Caco-2 (cell line): ENCODE measurements at regions not wholly inside any gene's neighbourhood (a gene's known extent, or its start where the extent isn't known, plus 50 kb on each side); places are given as distances from the start of the nearest gene placed in this dataset.
"Not testable (repeated sequence)": the region's sequence is repeated elsewhere in the genome, so short reads cannot be mapped to it uniquely, and the experiment has no call there.

ENCODE experiments used
- BruUV-seq: library from RNA; stranded (reverse); fragments of 400-500 nt; replicated peaks from 2 replicates; lab custom pipeline; 2021; lab: Mats Ljungman, UMichigan
- CTCF ChIA-PET: fragments of 300-600 bp; sonication (Branson Sonifier 250); formaldehyde crosslinking; loops from one replicate; lab custom pipeline; 2022; ENCODE audit warnings: antibody characterized with exemption; lab: Charles Lee
- POLR2A ChIA-PET: fragments of 300-600 bp; sonication (Branson Sonifier 250); formaldehyde crosslinking; loops from one replicate; lab custom pipeline; 2022; ENCODE audit warnings: antibody characterized with exemption; lab: Charles Lee
- DNase-seq, 2 experiments: peaks; one replicate each; pipeline versions ENCODE4 v3.0.0 to v3.0.0-alpha.2; 2020 to 2022
- H3K27me3 ChIP-seq: replicated peaks from 2 replicates; pipeline ENCODE4 v1.6.0; 2011; ENCODE audit warnings: low read length; ENCODE audit not compliant: control insufficient read depth, insufficient read depth
- H3K36me3 ChIP-seq: 2 replicates; pipeline ENCODE4 v1.5.1; 2011; ENCODE audit warnings: low read length; ENCODE audit not compliant: control insufficient read depth, insufficient read depth
- H3K4me1 ChIP-seq: fragments of 250-450 bp; sonication (Bioruptor Pico); 2 replicates; pipeline ENCODE4 v1.5.1; 2020; ENCODE audit warnings: mild to moderate bottlenecking
- H3K4me3 ChIP-seq: 2 replicates; pipeline ENCODE4 v1.5.1; 2011; ENCODE audit warnings: low read depth, mild to moderate bottlenecking, control low read depth, low read length
- H3K9me3 ChIP-seq: fragments of 250-450 bp; sonication (Bioruptor Pico); 2 replicates; pipeline ENCODE4 v1.5.1; 2020; ENCODE audit warnings: mild to moderate bottlenecking, moderate library complexity
- H3K27ac Mint-ChIP-seq: one replicate; pipeline ENCODE4 v1.8.0; 2022; ENCODE audit warnings: mixed read lengths; ENCODE audit not compliant: unreplicated experiment
- H3K27me3 Mint-ChIP-seq: one replicate; pipeline ENCODE4 v1.8.0; 2022; ENCODE audit warnings: mixed read lengths; ENCODE audit not compliant: insufficient read depth, unreplicated experiment
- H3K36me3 Mint-ChIP-seq: one replicate; pipeline ENCODE4 v1.8.0; 2022; ENCODE audit warnings: mild to moderate bottlenecking, mixed read lengths; ENCODE audit not compliant: insufficient read depth, unreplicated experiment
- H3K4me1 Mint-ChIP-seq: one replicate; pipeline ENCODE4 v1.8.0; 2022; ENCODE audit warnings: low read depth, mixed read lengths; ENCODE audit not compliant: unreplicated experiment
- H3K4me3 Mint-ChIP-seq: one replicate; pipeline ENCODE4 v1.8.0; 2022; ENCODE audit warnings: mild to moderate bottlenecking, moderate library complexity, mixed read lengths; ENCODE audit not compliant: unreplicated experiment
- H3K9me3 Mint-ChIP-seq: one replicate; pipeline ENCODE4 v1.8.0; 2022; ENCODE audit warnings: mixed read lengths; ENCODE audit not compliant: unreplicated experiment
- intact Hi-C: fragments of 100-400 bp; cut with micrococcal nuclease; formaldehyde crosslinking; loops from one replicate; pipeline ENCODE4 v1.10.0; 2022; ENCODE audit not compliant: unreplicated experiment
- TF ChIP-seq, protein P1 (sequence below), 2 experiments: fragments of 200-600 bp in 1 of 2; IDR thresholded peaks; 1 replicate in 1 of 2; 2 replicates in 1 of 2; pipeline versions ENCODE4 v1.5.1 to v1.8.0; 2011 to 2022; ENCODE audit warnings: antibody characterized with exemption in 1 of 2, control low read depth in 1 of 2, inconsistent platforms in 1 of 2, low read depth in 1 of 2, low read length in 1 of 2, mild to moderate bottlenecking in 1 of 2, moderate library complexity in 1 of 2; ENCODE audit not compliant: insufficient read depth in 1 of 2, severe bottlenecking in 1 of 2, unreplicated experiment in 1 of 2

DNA sequence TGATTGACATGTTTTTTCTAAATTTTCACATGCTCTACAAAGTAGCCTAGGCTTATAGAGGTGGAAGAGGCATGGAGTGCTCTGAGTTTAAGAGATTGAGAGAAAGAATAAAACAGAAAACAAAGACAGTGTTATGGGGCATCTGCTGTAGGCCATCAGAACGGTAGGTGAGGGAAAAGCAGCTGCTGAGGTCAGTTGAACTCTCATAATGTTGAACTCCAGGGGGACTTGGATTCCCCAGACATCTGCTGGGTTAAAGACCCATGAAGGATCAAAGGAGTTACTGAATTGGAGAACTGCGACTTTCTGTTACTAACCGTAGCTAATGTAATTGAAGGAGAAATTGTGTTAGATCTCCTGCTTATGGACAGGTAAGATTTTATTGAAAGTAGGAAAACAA is 333.9 kb downstream of the TFAP2B start:
- Mint-ChIP-seq H3K9me3 (no peaks in the 10 kb centered on the region), H3K4me3 (no peak overlapping the region), H3K27me3 (peaks cover 5% of the 10 kb centered on the region), H3K27ac (no peak overlapping the region), H3K36me3 (no peaks in the 10 kb centered on the region), H3K4me1 (no peaks in the 10 kb centered on the region)
- no peak for DNase-seq
- H3K4me1 ChIP-seq = no peaks in the 10 kb centered on the region
- BruUV-seq = no TSS peak
- TF ChIP-seq, protein P1, sequence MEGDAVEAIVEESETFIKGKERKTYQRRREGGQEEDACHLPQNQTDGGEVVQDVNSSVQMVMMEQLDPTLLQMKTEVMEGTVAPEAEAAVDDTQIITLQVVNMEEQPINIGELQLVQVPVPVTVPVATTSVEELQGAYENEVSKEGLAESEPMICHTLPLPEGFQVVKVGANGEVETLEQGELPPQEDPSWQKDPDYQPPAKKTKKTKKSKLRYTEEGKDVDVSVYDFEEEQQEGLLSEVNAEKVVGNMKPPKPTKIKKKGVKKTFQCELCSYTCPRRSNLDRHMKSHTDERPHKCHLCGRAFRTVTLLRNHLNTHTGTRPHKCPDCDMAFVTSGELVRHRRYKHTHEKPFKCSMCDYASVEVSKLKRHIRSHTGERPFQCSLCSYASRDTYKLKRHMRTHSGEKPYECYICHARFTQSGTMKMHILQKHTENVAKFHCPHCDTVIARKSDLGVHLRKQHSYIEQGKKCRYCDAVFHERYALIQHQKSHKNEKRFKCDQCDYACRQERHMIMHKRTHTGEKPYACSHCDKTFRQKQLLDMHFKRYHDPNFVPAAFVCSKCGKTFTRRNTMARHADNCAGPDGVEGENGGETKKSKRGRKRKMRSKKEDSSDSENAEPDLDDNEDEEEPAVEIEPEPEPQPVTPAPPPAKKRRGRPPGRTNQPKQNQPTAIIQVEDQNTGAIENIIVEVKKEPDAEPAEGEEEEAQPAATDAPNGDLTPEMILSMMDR (IDR thresholded peaks at IDR 0.05; ENCODE audit: insufficient read depth in 1 of 2, low read depth in 1 of 2, low read length in 1 of 2, severe bottlenecking in 1 of 2, unreplicated experiment in 1 of 2) = no peak
- intact Hi-C loops = no loop called here
- H3K4me3 ChIP-seq = no peak overlapping the region
- POLR2A ChIA-PET = no interaction called here
- CTCF ChIA-PET = no interaction called here
- no peaks in the 10 kb centered on the region for H3K9me3 ChIP-seq
- H3K27me3 ChIP-seq = no peaks in the 10 kb centered on the region
- H3K36me3 ChIP-seq = no peaks in the 10 kb centered on the region

DNA sequence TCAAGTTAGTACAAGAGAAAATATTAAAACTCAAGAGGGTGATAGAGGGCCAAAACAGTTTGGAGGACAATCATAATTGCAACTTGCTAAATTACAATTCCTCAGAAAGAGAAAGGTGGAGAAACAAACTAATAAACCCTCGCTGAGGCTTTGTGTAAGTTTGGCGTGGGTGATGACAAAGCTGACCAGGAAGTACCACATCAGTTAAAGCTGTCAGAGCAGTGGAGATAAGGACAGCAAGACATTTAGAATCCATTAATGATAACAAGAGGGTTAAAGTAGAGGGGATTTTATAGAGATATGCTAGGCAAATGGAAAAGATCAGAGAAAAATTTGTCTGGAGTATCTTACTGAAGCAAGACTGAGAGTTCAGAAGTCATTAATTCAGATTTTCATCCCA is 334.4 kb downstream of the TFAP2B start:
- peaks cover 5% of the 10 kb centered on the region for H3K27me3 Mint-ChIP-seq
- H3K9me3 Mint-ChIP-seq = no peaks in the 10 kb centered on the region
- no peak overlapping the region for H3K4me3 Mint-ChIP-seq
- H3K27ac Mint-ChIP-seq = no peak overlapping the region
- ChIA-PET CTCF (no interaction called here), POLR2A (no interaction called here)
- intact Hi-C loops = no loop called here
- H3K36me3 ChIP-seq = no peaks in the 10 kb centered on the region
- H3K4me3 ChIP-seq = no peak overlapping the region
- DNase-seq = no peak
- no peaks in the 10 kb centered on the region for H3K9me3 ChIP-seq
- H3K36me3 Mint-ChIP-seq = no peaks in the 10 kb centered on the region
- H3K4me1 ChIP-seq = no peaks in the 10 kb centered on the region
- no peaks in the 10 kb centered on the region for H3K27me3 ChIP-seq
- BruUV-seq = no TSS peak
- TF ChIP-seq, protein P1 (IDR thresholded peaks at IDR 0.05; ENCODE audit: insufficient read depth in 1 of 2, low read depth in 1 of 2, low read length in 1 of 2, severe bottlenecking in 1 of 2, unreplicated experiment in 1 of 2) = no peak
- H3K4me1 Mint-ChIP-seq = no peaks in the 10 kb centered on the region

GRCh38 chr6:51154925-51155324 is 336.3 kb downstream of the TFAP2B start:
- H3K4me3 Mint-ChIP-seq, H3K9me3 Mint-ChIP-seq, H3K27me3 Mint-ChIP-seq, intact Hi-C loops, POLR2A ChIA-PET, H3K4me1 ChIP-seq, CTCF ChIA-PET, H3K36me3 Mint-ChIP-seq, H3K4me1 Mint-ChIP-seq, H3K9me3 ChIP-seq, H3K27me3 ChIP-seq, DNase-seq, BruUV-seq, H3K4me3 ChIP-seq, H3K36me3 ChIP-seq, H3K27ac Mint-ChIP-seq: not testable (repeated sequence)

DNA sequence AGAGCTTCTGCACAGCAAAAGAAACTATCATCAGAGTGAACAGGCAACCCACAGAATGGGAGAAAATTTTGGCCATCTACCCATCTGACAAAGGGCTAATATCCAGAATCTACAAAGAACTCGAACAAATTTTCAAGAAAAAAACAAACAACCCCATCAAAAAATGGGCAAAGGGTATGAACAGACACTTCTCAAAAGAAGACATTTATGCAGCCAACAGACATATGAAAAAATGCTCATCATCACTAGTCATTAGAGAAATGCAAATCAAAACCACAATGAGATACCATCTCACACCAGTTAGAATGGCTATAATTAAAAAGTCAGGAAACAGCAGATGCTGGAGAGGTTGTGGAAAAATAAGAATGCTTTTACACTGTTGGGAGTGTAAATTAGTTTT is 340.6 kb downstream of the TFAP2B start:
- CTCF ChIA-PET, H3K36me3 Mint-ChIP-seq, H3K4me1 Mint-ChIP-seq, H3K27me3 ChIP-seq, H3K27me3 Mint-ChIP-seq, POLR2A ChIA-PET, H3K27ac Mint-ChIP-seq, H3K9me3 ChIP-seq, H3K9me3 Mint-ChIP-seq, BruUV-seq, H3K36me3 ChIP-seq, H3K4me1 ChIP-seq, H3K4me3 ChIP-seq, intact Hi-C loops, H3K4me3 Mint-ChIP-seq, DNase-seq: not testable (repeated sequence)
